HepG2 (cell line): ENCODE measurements at regions not wholly inside any gene's neighbourhood (a gene's known extent, or its start where the extent isn't known, plus 50 kb on each side); places are given as distances from the start of the nearest gene placed in this dataset.

ENCODE experiments used
- ADNP ChIP-seq: sonication (generic); formaldehyde crosslinking; IDR thresholded peaks from 2 replicates; pipeline ENCODE4 v1.4.0; 2020; ENCODE audit warnings: missing genetic modification reagents
- ARHGAP35 ChIP-seq: sonication (generic); formaldehyde crosslinking; IDR thresholded peaks from 2 replicates; pipeline ENCODE4 v1.9.0; 2022; ENCODE audit warnings: mild to moderate bottlenecking, inconsistent platforms, moderate library complexity, missing genetic modification reagents, borderline replicate concordance
- BRD4 ChIP-seq: sonication (generic); formaldehyde crosslinking; IDR thresholded peaks from 2 replicates; pipeline ENCODE4 v1.4.0; 2020; ENCODE audit warnings: missing genetic modification reagents
- CENPBD1 ChIP-seq: sonication (generic); formaldehyde crosslinking; IDR thresholded peaks from 2 replicates; pipeline ENCODE4 v1.8.0; 2022; ENCODE audit warnings: missing genetic modification reagents, low read depth, mild to moderate bottlenecking, borderline replicate concordance
- FOXA3 ChIP-seq: IDR thresholded peaks from 2 replicates; pipeline ENCODE4 v1.6.1; 2016; ENCODE audit warnings: missing genetic modification reagents, missing compliant biosample characterization
- FOXC1 ChIP-seq: sonication (generic); formaldehyde crosslinking; IDR thresholded peaks from 2 replicates; pipeline ENCODE4 v1.8.0; 2022; ENCODE audit warnings: mild to moderate bottlenecking, missing genetic modification reagents, borderline replicate concordance
- GATAD2A ChIP-seq: IDR thresholded peaks from 2 replicates; pipeline ENCODE4 v1.6.1; 2016
- HOXA9 ChIP-seq: sonication (generic); formaldehyde crosslinking; IDR thresholded peaks from 2 replicates; pipeline ENCODE4 v1.8.1; 2022; ENCODE audit warnings: missing genetic modification reagents, mild to moderate bottlenecking, moderate library complexity, borderline replicate concordance
- IRF2 ChIP-seq: IDR thresholded peaks from 2 replicates; pipeline ENCODE4 v1.6.1; 2018; ENCODE audit warnings: missing genetic modification reagents, missing compliant biosample characterization
- MAFF ChIP-seq: IDR thresholded peaks from 2 replicates; pipeline ENCODE4 v1.6.1; 2011; ENCODE audit warnings: low read depth, low read length, improper control_type of control experiment
- MAFK ChIP-seq, 2 experiments: IDR thresholded peaks in 1 of 2; conservative IDR thresholded peaks in 1 of 2; 2 replicates each; pipeline ENCODE4 v1.6.1; 2011; ENCODE audit warnings: improper control_type of control experiment in 2 of 2, low read length in 2 of 2
- PAXIP1 ChIP-seq: sonication (generic); formaldehyde crosslinking; conservative IDR thresholded peaks from 2 replicates; pipeline ENCODE4 v1.4.0; 2020; ENCODE audit warnings: mild to moderate bottlenecking, missing genetic modification reagents, moderate library complexity
- PCBP1 ChIP-seq: fragments of 200-400 bp; formaldehyde crosslinking; IDR thresholded peaks from 2 replicates; pipeline ENCODE4 v1.6.1; 2017; ENCODE audit warnings: mild to moderate bottlenecking, low read depth, low read length, borderline replicate concordance
- SOX13 ChIP-seq, 3 experiments: fragments of 450-650 bp in 1 of 3; sonication (generic) in 1 of 3; formaldehyde crosslinking in 1 of 3; IDR thresholded peaks in 2 of 3; conservative IDR thresholded peaks in 1 of 3; 2 replicates each; pipeline versions ENCODE4 v1.5.0 to v1.6.1; 2016 to 2020; ENCODE audit warnings: antibody characterized with exemption in 1 of 3, mild to moderate bottlenecking in 1 of 3, missing compliant biosample characterization in 1 of 3, missing genetic modification reagents in 1 of 3, moderate library complexity in 1 of 3
- SSRP1 ChIP-seq: IDR thresholded peaks from 2 replicates; pipeline ENCODE4 v1.6.1; 2016; ENCODE audit warnings: control low read depth
- TBL1XR1 ChIP-seq: fragments of 150-350 bp; IDR thresholded peaks from 2 replicates; pipeline ENCODE4 v1.6.1; 2014; ENCODE audit warnings: borderline replicate concordance, low read length; ENCODE audit not compliant: partially characterized antibody
- TCF7 ChIP-seq: sonication (generic); IDR thresholded peaks from 2 replicates; pipeline ENCODE4 v1.6.1; 2016; ENCODE audit warnings: antibody characterized with exemption, low read depth
- TFE3 ChIP-seq: IDR thresholded peaks from 2 replicates; pipeline ENCODE4 v1.6.1; 2016
- ZBTB33 ChIP-seq: sonication (generic); formaldehyde crosslinking; IDR thresholded peaks from 2 replicates; pipeline ENCODE4 v1.4.0; 2020; ENCODE audit warnings: missing genetic modification reagents
- ZNF264 ChIP-seq: sonication (generic); formaldehyde crosslinking; IDR thresholded peaks from 2 replicates; pipeline ENCODE4 v1.4.0; 2020; ENCODE audit warnings: missing genetic modification reagents
- ZNF597 ChIP-seq: sonication (generic); formaldehyde crosslinking; IDR thresholded peaks from 2 replicates; pipeline ENCODE4 v1.5.0; 2020; ENCODE audit warnings: missing genetic modification reagents
- ZNF724P ChIP-seq: sonication (generic); formaldehyde crosslinking; IDR thresholded peaks from 2 replicates; pipeline ENCODE4 v1.8.0; 2022; ENCODE audit warnings: missing genetic modification reagents, borderline replicate concordance
- ZNF891 ChIP-seq: sonication (generic); formaldehyde crosslinking; IDR thresholded peaks from 2 replicates; pipeline ENCODE4 v1.5.0; 2020; ENCODE audit warnings: mild to moderate bottlenecking, missing genetic modification reagents

- TF ChIP-seq FOXA3 = peak; percentile 60
- no peak for TF ChIP-seq SSRP1
- TF ChIP-seq TFE3 = peak; percentile 68; the same call in 1 of the 2 replicates
- TF ChIP-seq MAFK (conservative IDR thresholded peaks at IDR 0.05 in 1 of 2, IDR thresholded peaks at IDR 0.05 in 1 of 2; ENCODE audit: low read length in 2 of 2) = 0 out of 4 replicates have a peak, but pooled peaks of 1 of the 2 experiments have one; percentile 10
- TF ChIP-seq IRF2 = no peak
- no peak for TF ChIP-seq BRD4 (CRISPR knock-in tag)
- TF ChIP-seq ARHGAP35 (CRISPR knock-in tag) = no peak
- TF ChIP-seq ZNF264 (CRISPR knock-in tag) = 0 out of 2 replicates have a peak, but pooled peaks have one; percentile 48
- TF ChIP-seq CENPBD1 (CRISPR knock-in tag) = no peak
- no peak for TF ChIP-seq ZNF597 (CRISPR knock-in tag)
- no peak for TF ChIP-seq MAFF
- TF ChIP-seq ZBTB33 (CRISPR knock-in tag) = no peak
- TF ChIP-seq ZNF724P (CRISPR knock-in tag) = no peak
- peak; percentile 74 for TF ChIP-seq GATAD2A (CRISPR knock-in tag)
- no peak for TF ChIP-seq FOXC1 (CRISPR knock-in tag)
- no peak for TF ChIP-seq SOX13 (IDR thresholded peaks at IDR 0.05)
- TF ChIP-seq SOX13 (CRISPR knock-in tag; conservative IDR thresholded peaks at IDR 0.05 in 1 of 2, IDR thresholded peaks at IDR 0.05 in 1 of 2) = peak in 1 of 2 experiments; percentile 74; a peak in 2 of 4 replicates
- no peak for TF ChIP-seq ADNP (CRISPR knock-in tag)
- peak; percentile 98 for TF ChIP-seq TBL1XR1
- 0 out of 2 replicates have a peak, but pooled peaks have one; percentile 27 for TF ChIP-seq TCF7
- no peak for TF ChIP-seq ZNF891 (CRISPR knock-in tag)
- TF ChIP-seq PAXIP1 (CRISPR knock-in tag) = peak; percentile 62
- TF ChIP-seq HOXA9 (CRISPR knock-in tag) = no peak
- no peak for TF ChIP-seq PCBP1
These were observed 189.0 kb upstream of the EGFLAM start (continued) for GRCh38 chr5:38069360-38069759.
